ENCODE measurements at regions not wholly inside any gene's neighbourhood (a gene's known extent, or its start where the extent isn't known, plus 50 kb on each side); places are given as distances from the start of the nearest gene placed in this dataset.

DNA sequence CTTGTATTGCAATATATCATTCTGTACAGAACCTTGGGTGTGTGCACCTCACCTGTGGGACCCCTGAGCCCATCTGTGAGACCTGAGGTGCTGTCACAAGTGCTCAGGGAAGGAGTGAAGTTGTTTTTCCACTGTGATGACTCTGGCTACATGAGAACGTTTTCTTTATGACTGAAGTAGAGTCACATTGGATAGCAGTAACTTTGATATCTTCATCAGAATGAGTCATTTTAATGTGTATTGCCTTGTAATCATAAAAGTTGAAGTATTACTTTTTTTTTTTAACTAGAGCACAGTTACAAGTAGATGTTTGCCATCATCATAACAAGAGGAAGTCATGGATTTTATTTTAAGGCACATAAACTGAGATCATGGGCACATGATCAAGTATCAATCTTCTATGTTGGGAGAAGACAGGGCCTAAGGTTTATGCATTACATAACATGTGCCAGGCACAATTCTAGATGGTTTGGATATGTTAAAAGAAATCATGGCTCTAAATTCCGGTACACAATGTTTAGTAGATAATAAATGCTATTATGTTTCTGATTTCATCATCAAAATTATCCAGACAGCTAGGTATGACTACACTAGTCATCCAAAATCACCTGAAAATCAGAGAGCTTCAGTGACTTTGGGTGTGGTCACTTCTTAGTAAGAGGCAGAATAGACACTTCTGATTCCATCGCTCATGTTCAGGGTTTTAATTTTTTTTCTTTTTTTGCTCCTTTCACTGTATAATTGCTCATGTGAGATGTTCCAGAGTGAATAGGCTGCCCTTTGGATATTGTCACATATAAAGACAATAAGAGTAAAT is 82.7 kb upstream of the KLF6 start:
- intact Hi-C loops (cut with micrococcal nuclease) = loop anchor here (1.0 to 2.0 kb wide), 11 partner anchors 8 to 264 kb away; no protein-coding TSS in a partner anchor
- peak; percentile 46 for DNase-seq
- Mint-ChIP-seq H3K4me3 (no peak overlapping the region), H3K4me1 (ENCODE audit: low read depth) (peaks cover 53% of the 10 kb centered on the region), H3K9me3 (no peaks in the 10 kb centered on the region), H3K27ac (peak overlapping the region; percentile 70), H3K27me3 (ENCODE audit: low read depth) (no peaks in the 10 kb centered on the region), H3K36me3 (ENCODE audit: low read depth) (no peaks in the 10 kb centered on the region)
- CTCF ChIA-PET = interaction anchor here (0.6 to 1.2 kb wide), 2 partner anchors 60 to 286 kb away, joined by 3 read pairs; no protein-coding TSS in a partner anchor

GRCh38 chr10:3866332-3866731 is 81.3 kb upstream of the KLF6 start:
- peak overlapping the region; percentile 70 for H3K27ac Mint-ChIP-seq
- no peak for DNase-seq
- no peaks in the 10 kb centered on the region for H3K36me3 Mint-ChIP-seq (ENCODE audit: low read depth)
- CTCF ChIA-PET = interaction anchor here (0.8 to 2.0 kb wide), 3 partner anchors 16 to 84 kb away, joined by 3 to 6 read pairs (median 4); no protein-coding TSS in a partner anchor
- H3K9me3 Mint-ChIP-seq = no peaks in the 10 kb centered on the region
- H3K4me1 Mint-ChIP-seq (ENCODE audit: low read depth) = peaks cover 51% of the 10 kb centered on the region
- no peak overlapping the region for H3K4me3 Mint-ChIP-seq
- intact Hi-C loops (cut with micrococcal nuclease) = loop anchor here (2.0 kb wide), 1 partner anchor 84 kb away; no protein-coding TSS in a partner anchor
- H3K27me3 Mint-ChIP-seq (ENCODE audit: low read depth) = no peaks in the 10 kb centered on the region

GRCh38 chr10:3865565-3865964 is 80.6 kb upstream of the KLF6 start:
- Mint-ChIP-seq H3K36me3 (ENCODE audit: low read depth) (no peaks in the 10 kb centered on the region), H3K9me3 (no peaks in the 10 kb centered on the region), H3K27me3 (ENCODE audit: low read depth) (no peaks in the 10 kb centered on the region), H3K27ac (peak overlapping the region; percentile 70), H3K4me3 (no peak overlapping the region), H3K4me1 (ENCODE audit: low read depth) (peaks cover 51% of the 10 kb centered on the region)
- intact Hi-C loops (cut with micrococcal nuclease) = no loop called here
- DNase-seq = no peak
- CTCF ChIA-PET = interaction anchor here (0.6 to 2.0 kb wide), 4 partner anchors 13 to 54 kb away, joined by 3 to 6 read pairs (median 4); no protein-coding TSS in a partner anchor

DNA sequence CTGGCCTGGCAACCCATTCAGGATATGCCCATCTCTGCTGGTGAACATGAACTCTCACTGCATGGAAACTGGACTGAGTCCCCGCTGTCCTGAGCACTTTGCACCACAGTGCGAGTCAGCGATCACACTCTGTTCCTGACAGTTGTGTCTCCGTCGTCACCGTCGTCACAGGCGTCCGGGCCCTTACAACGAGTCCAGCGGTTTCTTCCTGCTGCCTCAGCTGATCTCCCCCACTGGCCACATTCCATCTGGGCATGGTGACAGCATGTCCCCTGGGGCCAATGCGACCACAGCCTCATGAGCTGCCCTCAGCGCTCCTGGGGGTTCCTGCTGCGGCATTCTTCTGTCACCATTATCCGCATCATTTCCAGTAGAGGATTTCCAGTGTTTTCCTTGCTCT is 76.8 kb upstream of the KLF6 start:
- no peaks in the 10 kb centered on the region for H3K27me3 Mint-ChIP-seq (ENCODE audit: low read depth)
- H3K9me3 Mint-ChIP-seq = no peaks in the 10 kb centered on the region
- no peak overlapping the region for H3K27ac Mint-ChIP-seq
- no peak overlapping the region for H3K4me3 Mint-ChIP-seq
- no peak for DNase-seq
- intact Hi-C loops (cut with micrococcal nuclease) = no loop called here
- peaks cover 29% of the 10 kb centered on the region for H3K4me1 Mint-ChIP-seq (ENCODE audit: low read depth)
- no peaks in the 10 kb centered on the region for H3K36me3 Mint-ChIP-seq (ENCODE audit: low read depth)
- CTCF ChIA-PET = no interaction called here

DNA sequence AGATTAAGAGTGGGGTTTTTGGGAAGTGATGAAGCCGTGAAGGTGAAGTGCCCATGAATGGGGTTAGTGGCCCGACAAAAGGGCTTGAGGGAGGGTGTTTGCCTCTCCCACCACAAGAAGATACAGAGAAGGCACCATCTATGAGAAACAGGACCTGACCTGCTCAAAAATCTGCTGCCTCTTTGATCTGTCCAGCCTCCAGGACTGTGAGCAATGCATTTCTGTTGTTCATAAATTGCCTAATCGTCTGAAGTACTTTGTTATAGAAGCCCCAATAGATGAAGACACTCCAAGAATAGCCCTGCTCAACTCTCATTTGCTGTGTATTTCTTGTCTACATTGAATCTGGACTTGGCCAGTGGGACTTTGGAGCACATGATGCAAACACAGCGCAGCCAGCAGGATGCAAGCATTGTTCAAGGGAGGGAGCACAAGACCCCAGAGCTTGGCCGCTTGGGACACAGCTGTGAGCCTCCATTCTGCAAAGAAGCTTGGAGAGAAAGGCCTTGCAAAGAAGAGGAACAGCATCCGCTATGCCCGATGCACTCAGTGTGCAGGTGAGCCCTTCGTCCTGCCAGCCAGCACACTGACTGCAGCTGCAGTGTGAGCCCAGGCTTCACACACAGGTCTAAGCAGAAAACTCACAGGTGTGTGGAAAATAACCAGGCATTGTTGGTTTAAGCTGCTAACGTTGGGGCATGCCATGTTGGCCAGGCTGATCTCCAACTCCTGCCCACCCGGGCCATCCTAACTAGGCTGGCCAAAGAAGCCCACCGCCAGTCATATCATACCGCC is 73.2 kb upstream of the KLF6 start:
- no peak for DNase-seq
- no peaks in the 10 kb centered on the region for H3K9me3 Mint-ChIP-seq
- peaks cover 9% of the 10 kb centered on the region for H3K4me1 Mint-ChIP-seq (ENCODE audit: low read depth)
- CTCF ChIA-PET = interaction anchor here (0.6 kb wide), 1 partner anchor 346 kb away, joined by 5 read pairs; no protein-coding TSS in a partner anchor
- H3K27me3 Mint-ChIP-seq (ENCODE audit: low read depth) = no peaks in the 10 kb centered on the region
- no peaks in the 10 kb centered on the region for H3K36me3 Mint-ChIP-seq (ENCODE audit: low read depth)
- intact Hi-C loops (cut with micrococcal nuclease) = no loop called here
- H3K27ac Mint-ChIP-seq = no peak overlapping the region
- no peak overlapping the region for H3K4me3 Mint-ChIP-seq

GRCh38 chr10:3857318-3857717 is 72.3 kb upstream of the KLF6 start:
- H3K9me3 Mint-ChIP-seq = no peaks in the 10 kb centered on the region
- intact Hi-C loops (cut with micrococcal nuclease) = no loop called here
- no peaks in the 10 kb centered on the region for H3K27me3 Mint-ChIP-seq (ENCODE audit: low read depth)
- CTCF ChIA-PET = no interaction called here
- H3K4me3 Mint-ChIP-seq = no peak overlapping the region
- no peak for DNase-seq
- H3K27ac Mint-ChIP-seq = no peak overlapping the region
- no peaks in the 10 kb centered on the region for H3K36me3 Mint-ChIP-seq (ENCODE audit: low read depth)
- peaks cover 17% of the 10 kb centered on the region for H3K4me1 Mint-ChIP-seq (ENCODE audit: low read depth)

DNA sequence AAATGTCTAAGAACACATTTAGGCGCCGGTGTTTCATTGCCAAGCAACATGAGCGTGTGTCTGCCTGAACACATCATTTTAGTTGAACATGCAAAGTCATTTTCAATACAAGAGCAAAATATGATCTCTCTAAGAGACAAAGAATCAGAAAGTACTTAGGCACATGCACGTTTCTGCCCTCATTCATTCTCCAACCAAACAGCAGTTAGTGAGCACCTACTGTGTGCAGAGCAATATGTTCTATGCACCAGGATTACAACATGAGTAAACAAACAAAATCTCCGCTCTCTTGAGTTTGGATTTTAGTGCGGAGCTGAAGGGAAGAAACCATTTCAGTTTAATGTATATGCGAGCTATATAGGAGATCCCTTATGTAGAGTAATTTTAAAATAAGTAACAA is 71.6 kb upstream of the KLF6 start:
- intact Hi-C loops (cut with micrococcal nuclease) = no loop called here
- CTCF ChIA-PET = no interaction called here
- Mint-ChIP-seq H3K36me3 (ENCODE audit: low read depth) (no peaks in the 10 kb centered on the region), H3K4me3 (no peak overlapping the region), H3K27me3 (ENCODE audit: low read depth) (no peaks in the 10 kb centered on the region), H3K4me1 (ENCODE audit: low read depth) (peaks cover 23% of the 10 kb centered on the region), H3K27ac (no peak overlapping the region), H3K9me3 (no peaks in the 10 kb centered on the region)
- no peak for DNase-seq

DNA sequence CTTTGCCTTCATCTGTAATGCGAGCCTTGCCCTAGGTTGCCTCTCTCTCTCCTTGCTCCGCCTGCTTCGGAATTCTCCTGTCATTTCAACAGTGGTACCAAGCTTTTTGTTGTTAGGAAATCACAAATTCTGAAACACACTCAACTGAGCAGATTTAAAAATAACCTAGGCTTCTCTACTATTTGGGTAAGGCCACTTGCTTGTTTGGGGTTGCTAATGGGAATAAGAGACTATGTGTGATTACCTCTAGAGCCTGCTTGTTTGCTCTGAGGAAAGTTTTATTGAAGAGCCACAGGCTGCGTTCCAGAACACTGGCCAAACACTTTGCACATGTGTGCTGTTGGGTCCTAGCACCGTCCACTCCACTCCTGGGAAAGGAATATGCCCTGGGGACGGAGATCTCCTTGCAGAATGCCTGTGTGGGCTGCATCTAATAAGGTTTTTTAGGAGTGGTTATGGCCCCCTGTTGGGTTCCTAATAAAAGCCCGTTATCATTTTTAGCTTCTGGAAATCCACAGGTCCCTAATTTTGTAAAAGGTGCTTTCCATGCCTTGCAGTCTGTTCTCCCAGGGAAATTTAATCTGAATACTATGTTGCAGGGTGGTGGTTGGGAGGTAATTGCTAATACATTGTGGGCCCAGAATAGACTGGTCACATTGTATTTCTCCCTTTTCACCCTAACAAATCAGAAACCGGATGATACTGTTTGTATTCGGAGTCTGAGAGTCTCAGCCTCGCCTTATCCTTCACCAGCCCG is 68.7 kb upstream of the KLF6 start:
- peaks cover 42% of the 10 kb centered on the region for H3K4me1 Mint-ChIP-seq (ENCODE audit: low read depth)
- no peak overlapping the region for H3K4me3 Mint-ChIP-seq
- no peaks in the 10 kb centered on the region for H3K36me3 Mint-ChIP-seq (ENCODE audit: low read depth)
- H3K9me3 Mint-ChIP-seq = no peaks in the 10 kb centered on the region
- no peak for DNase-seq
- intact Hi-C loops (cut with micrococcal nuclease) = loop anchor here (5.0 kb wide), 2 partner anchors 231 to 279 kb away; no protein-coding TSS in a partner anchor
- no peak overlapping the region for H3K27ac Mint-ChIP-seq
- no peaks in the 10 kb centered on the region for H3K27me3 Mint-ChIP-seq (ENCODE audit: low read depth)
- CTCF ChIA-PET = interaction anchor here (1.1 kb wide), 1 partner anchor 9 kb away, joined by 3 read pairs; no protein-coding TSS in a partner anchor

- CTCF ChIA-PET = interaction anchor here (1.1 kb wide), 1 partner anchor 10 kb away, joined by 3 read pairs; no protein-coding TSS in a partner anchor
- Mint-ChIP-seq H3K4me1 (ENCODE audit: low read depth) (peaks cover 46% of the 10 kb centered on the region), H3K27ac (no peak overlapping the region), H3K36me3 (ENCODE audit: low read depth) (no peaks in the 10 kb centered on the region), H3K4me3 (no peak overlapping the region), H3K27me3 (ENCODE audit: low read depth) (no peaks in the 10 kb centered on the region), H3K9me3 (no peaks in the 10 kb centered on the region)
- no peak for DNase-seq
- intact Hi-C loops (cut with micrococcal nuclease) = loop anchor here (5.0 kb wide), 2 partner anchors 231 to 279 kb away; no protein-coding TSS in a partner anchor
These were observed 68.0 kb upstream of the KLF6 start for GRCh38 chr10:3853016-3853415.

GRCh38 chr10:3852147-3852904 is 67.3 kb upstream of the KLF6 start:
- Mint-ChIP-seq H3K4me1 (ENCODE audit: low read depth) (peaks cover 49% of the 10 kb centered on the region), H3K27me3 (ENCODE audit: low read depth) (no peaks in the 10 kb centered on the region), H3K9me3 (no peaks in the 10 kb centered on the region), H3K4me3 (no peak overlapping the region), H3K27ac (peak overlapping the region; percentile 88), H3K36me3 (ENCODE audit: low read depth) (no peaks in the 10 kb centered on the region)
- CTCF ChIA-PET = interaction anchor here (0.6 to 0.7 kb wide), 2 partner anchors 13 to 116 kb away, joined by 3 read pairs; no protein-coding TSS in a partner anchor
- DNase-seq = peak; percentile 85
- intact Hi-C loops (cut with micrococcal nuclease) = loop anchor here (1.0 to 5.0 kb wide), 13 partner anchors 15 to 280 kb away; no protein-coding TSS in a partner anchor

All from activated naive CD4-positive, alpha-beta T cell treated with anti-CD3 and anti-CD28 coated beads for 36 hours (primary cell).